ENCODE measurements at regions not wholly inside any gene's neighbourhood (a gene's known extent, or its start where the extent isn't known, plus 50 kb on each side); places are given as distances from the start of the nearest gene placed in this dataset.

- no peak for DNase-seq (ENCODE audit: low read depth, low spot score)
- ChIA-PET CTCF (no interaction called here), POLR2A (no interaction called here)
- no peak overlapping the region for H3K4me3 ChIP-seq (ENCODE audit: low read depth, low read length)
- TF ChIP-seq CTCF (IDR thresholded peaks at IDR 0.05; ENCODE audit: insufficient read depth, low read length, missing control alignments) = no peak
Observed at GRCh38 chr9:82406456-82407085, 418.0 kb downstream of the SPATA31D1 start.

GRCh38 chr9:82410306-82410705 lies 421.7 kb downstream of the SPATA31D1 start:
- H3K4me3 ChIP-seq (ENCODE audit: low read depth, low read length) = no peak overlapping the region
- POLR2A ChIA-PET = no interaction called here
- CTCF ChIA-PET = no interaction called here
- DNase-seq (ENCODE audit: low read depth, low spot score) = no peak
- no peak for TF ChIP-seq CTCF (IDR thresholded peaks at IDR 0.05; ENCODE audit: insufficient read depth, low read length, missing control alignments)

- CTCF ChIA-PET = no interaction called here
- H3K4me3 ChIP-seq (ENCODE audit: low read depth, low read length) = no peak overlapping the region
- TF ChIP-seq CTCF (IDR thresholded peaks at IDR 0.05; ENCODE audit: insufficient read depth, low read length, missing control alignments) = no peak
- POLR2A ChIA-PET = no interaction called here
- no peak for DNase-seq (ENCODE audit: low read depth, low spot score)
Observed at GRCh38 chr9:82410866-82411265, 422.3 kb downstream of the SPATA31D1 start.

GRCh38 chr9:82412586-82413305 lies 424.2 kb downstream of the SPATA31D1 start:
- H3K4me3 ChIP-seq (ENCODE audit: low read depth, low read length) = no peak overlapping the region
- ChIA-PET CTCF (no interaction called here), POLR2A (no interaction called here)
- DNase-seq (ENCODE audit: low read depth, low spot score) = no peak
- TF ChIP-seq CTCF (IDR thresholded peaks at IDR 0.05; ENCODE audit: insufficient read depth, low read length, missing control alignments) = no peak

- CTCF ChIA-PET = no interaction called here
Observed at GRCh38 chr9:82417501-82417900, 428.9 kb downstream of the SPATA31D1 start.

More at GRCh38 chr9:82417501-82417900, 428.9 kb downstream of the SPATA31D1 start:
- no peak for TF ChIP-seq CTCF (IDR thresholded peaks at IDR 0.05; ENCODE audit: insufficient read depth, low read length, missing control alignments)
- POLR2A ChIA-PET = no interaction called here
- H3K4me3 ChIP-seq (ENCODE audit: low read depth, low read length) = no peak overlapping the region
- no peak for DNase-seq (ENCODE audit: low read depth, low spot score)
